HUES48 (cell line): ENCODE measurements at regions not wholly inside any gene's neighbourhood (a gene's known extent, or its start where the extent isn't known, plus 50 kb on each side); places are given as distances from the start of the nearest gene placed in this dataset.

Experiments
- H3K27ac ChIP-seq: one replicate; pipeline ENCODE4 v1.7.0; 2013; ENCODE audit warnings: low read depth, low read length, inconsistent platforms
- H3K27me3 ChIP-seq: 2 replicates; pipeline ENCODE4 v1.6.1; 2013; ENCODE audit warnings: mild to moderate bottlenecking, low read length; ENCODE audit not compliant: control insufficient read depth, insufficient read depth
- H3K36me3 ChIP-seq: 2 replicates; pipeline ENCODE4 v1.6.1; 2013; ENCODE audit warnings: low read length; ENCODE audit not compliant: control insufficient read depth, insufficient read depth
- H3K4me1 ChIP-seq: 2 replicates; pipeline ENCODE4 v1.6.1; 2013; ENCODE audit warnings: mild to moderate bottlenecking, low read length; ENCODE audit not compliant: control insufficient read depth, insufficient read depth
- H3K4me3 ChIP-seq: 2 replicates; pipeline ENCODE4 v1.5.1; 2013; ENCODE audit warnings: mild to moderate bottlenecking, low read depth, low read length
- H3K9ac ChIP-seq: 2 replicates; pipeline ENCODE4 v1.6.1; 2013; ENCODE audit warnings: mild to moderate bottlenecking, low read depth, low read length, moderate library complexity
- H3K9me3 ChIP-seq: 2 replicates; pipeline ENCODE4 v1.6.1; 2013; ENCODE audit warnings: low read length; ENCODE audit not compliant: control insufficient read depth, insufficient read depth

- Histone ChIP-seq H3K9ac (no peak overlapping the region), H3K9me3 (no peaks in the 10 kb centered on the region), H3K4me3 (no peak overlapping the region), H3K4me1 (no peaks in the 10 kb centered on the region), H3K36me3 (no peaks in the 10 kb centered on the region), H3K27ac (no peak overlapping the region), H3K27me3 (no peaks in the 10 kb centered on the region)
Observed at GRCh38 chr1:58338081-58338480, 208.4 kb downstream of the OMA1 start.

- H3K27ac ChIP-seq: no peak overlapping the region
- no peaks in the 10 kb centered on the region for H3K36me3 ChIP-seq
- no peaks in the 10 kb centered on the region for H3K27me3 ChIP-seq
- H3K9me3 ChIP-seq: no peaks in the 10 kb centered on the region
- no peaks in the 10 kb centered on the region for H3K4me1 ChIP-seq
- H3K4me3 ChIP-seq: no peak overlapping the region
- H3K9ac ChIP-seq: no peak overlapping the region
Observed at GRCh38 chr1:58333511-58333910, 213.0 kb downstream of the OMA1 start.

- no peaks in the 10 kb centered on the region for H3K27me3 ChIP-seq
- no peaks in the 10 kb centered on the region for H3K4me1 ChIP-seq
- H3K4me3 ChIP-seq: no peak overlapping the region
- no peaks in the 10 kb centered on the region for H3K9me3 ChIP-seq
- H3K36me3 ChIP-seq: no peaks in the 10 kb centered on the region
- no peak overlapping the region for H3K27ac ChIP-seq
- no peak overlapping the region for H3K9ac ChIP-seq
Observed at GRCh38 chr1:58331156-58331555, 215.4 kb downstream of the OMA1 start.

- H3K27ac ChIP-seq: no peak overlapping the region
- H3K27me3 ChIP-seq: no peaks in the 10 kb centered on the region
- no peak overlapping the region for H3K4me3 ChIP-seq
- H3K9ac ChIP-seq: no peak overlapping the region
- no peaks in the 10 kb centered on the region for H3K4me1 ChIP-seq
- H3K36me3 ChIP-seq: no peaks in the 10 kb centered on the region
- 0 out of 2 replicates have a peak, but pooled peaks cover 2% of the 10 kb centered on the region for H3K9me3 ChIP-seq
Observed at GRCh38 chr1:58325866-58326265, 220.7 kb downstream of the OMA1 start.

GRCh38 chr1:58324558-58324957 lies 222.0 kb downstream of the OMA1 start:
- Histone ChIP-seq H3K4me1 (no peaks in the 10 kb centered on the region), H3K27ac (no peak overlapping the region), H3K9me3 (0 out of 2 replicates have a peak, but pooled peaks cover 6% of the 10 kb centered on the region), H3K27me3 (no peaks in the 10 kb centered on the region), H3K4me3 (no peak overlapping the region), H3K36me3 (no peaks in the 10 kb centered on the region), H3K9ac (no peak overlapping the region)

GRCh38 chr1:58318157-58319005 lies 228.1 kb downstream of the OMA1 start:
- Histone ChIP-seq H3K4me1 (peaks cover 5% of the 10 kb centered on the region; the same call in 1 of the 2 replicates), H3K27me3 (no peaks in the 10 kb centered on the region), H3K27ac (no peak overlapping the region), H3K9ac (no peak overlapping the region), H3K9me3 (0 out of 2 replicates have a peak, but pooled peaks cover 6% of the 10 kb centered on the region), H3K36me3 (no peaks in the 10 kb centered on the region), H3K4me3 (no peak overlapping the region)

- Histone ChIP-seq H3K4me1 (peaks cover 5% of the 10 kb centered on the region), H3K9me3 (0 out of 2 replicates have a peak, but pooled peaks cover 6% of the 10 kb centered on the region), H3K4me3 (no peak overlapping the region), H3K27ac (no peak overlapping the region), H3K27me3 (no peaks in the 10 kb centered on the region), H3K36me3 (no peaks in the 10 kb centered on the region), H3K9ac (no peak overlapping the region)
Observed at GRCh38 chr1:58317694-58318093, 228.8 kb downstream of the OMA1 start.

- 0 out of 2 replicates have a peak, but pooled peaks cover 6% of the 10 kb centered on the region for H3K9me3 ChIP-seq
- no peak overlapping the region for H3K9ac ChIP-seq
- H3K27me3 ChIP-seq: no peaks in the 10 kb centered on the region
- no peak overlapping the region for H3K4me3 ChIP-seq
- H3K27ac ChIP-seq: no peak overlapping the region
- no peaks in the 10 kb centered on the region for H3K36me3 ChIP-seq
- H3K4me1 ChIP-seq: peaks cover 11% of the 10 kb centered on the region
Observed at GRCh38 chr1:58317086-58317485, 229.4 kb downstream of the OMA1 start.

- Histone ChIP-seq H3K9ac (no peak overlapping the region), H3K4me3 (no peak overlapping the region), H3K27ac (no peak overlapping the region), H3K4me1 (peaks cover 12% of the 10 kb centered on the region), H3K27me3 (no peaks in the 10 kb centered on the region), H3K9me3 (0 out of 2 replicates have a peak, but pooled peaks cover 6% of the 10 kb centered on the region), H3K36me3 (no peaks in the 10 kb centered on the region)
Observed at GRCh38 chr1:58316141-58316540, 230.4 kb downstream of the OMA1 start.

GRCh38 chr1:58312971-58313563 lies 233.5 kb downstream of the OMA1 start:
- no peak overlapping the region for H3K9ac ChIP-seq
- no peak overlapping the region for H3K27ac ChIP-seq
- H3K4me3 ChIP-seq: no peak overlapping the region
- H3K27me3 ChIP-seq: no peaks in the 10 kb centered on the region
- H3K9me3 ChIP-seq: no peaks in the 10 kb centered on the region
- H3K36me3 ChIP-seq: no peaks in the 10 kb centered on the region
- peaks cover 15% of the 10 kb centered on the region for H3K4me1 ChIP-seq

- H3K27ac ChIP-seq: no peak overlapping the region
- H3K9ac ChIP-seq: no peak overlapping the region
- H3K4me1 ChIP-seq: peaks cover 21% of the 10 kb centered on the region
- no peaks in the 10 kb centered on the region for H3K36me3 ChIP-seq
- H3K27me3 ChIP-seq: no peaks in the 10 kb centered on the region
- no peak overlapping the region for H3K4me3 ChIP-seq
- no peaks in the 10 kb centered on the region for H3K9me3 ChIP-seq
Observed at GRCh38 chr1:58312461-58312860, 234.1 kb downstream of the OMA1 start.
